HG03159 (cell line): ENCODE measurements at regions not wholly inside any gene's neighbourhood (a gene's known extent, or its start where the extent isn't known, plus 50 kb on each side); places are given as distances from the start of the nearest gene placed in this dataset.
"Not testable (repeated sequence)": the region's sequence is repeated elsewhere in the genome, so short reads cannot be mapped to it uniquely, and the experiment has no call there.

Experiments
- ATAC-seq: cut with Tn5 transposase; IDR thresholded peaks from one replicate; pipeline ENCODE4 v1.9.1; 2021; ENCODE audit warnings: mild to moderate bottlenecking, moderate library complexity; ENCODE audit not compliant: unreplicated experiment

DNA sequence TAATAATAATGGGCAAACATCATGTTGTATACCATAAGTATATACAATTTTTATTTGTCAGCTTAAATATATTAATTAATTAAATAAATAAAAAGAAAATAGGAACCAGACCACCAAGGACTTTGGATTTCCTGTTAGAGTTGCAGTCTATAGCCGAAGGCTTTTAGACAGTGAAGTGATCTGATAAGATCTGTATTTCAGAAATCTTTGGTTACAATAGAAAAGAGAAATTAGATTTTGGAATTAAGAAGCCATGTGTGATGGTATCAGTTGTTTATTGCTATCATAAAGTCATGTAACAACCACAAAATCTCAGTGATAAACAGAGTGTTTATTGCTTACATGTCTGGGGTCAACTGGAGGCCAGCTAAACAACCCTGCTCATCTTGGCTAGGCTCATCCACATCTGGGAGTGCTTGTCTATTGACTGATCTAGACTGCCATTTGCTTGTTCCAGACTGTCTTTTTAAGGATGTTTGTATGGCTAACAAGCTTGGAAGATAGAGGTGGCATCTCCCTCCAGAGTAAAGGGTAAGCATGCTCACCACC, 142.1 kb upstream of the USP9X start:
- no peak for ATAC-seq

DNA sequence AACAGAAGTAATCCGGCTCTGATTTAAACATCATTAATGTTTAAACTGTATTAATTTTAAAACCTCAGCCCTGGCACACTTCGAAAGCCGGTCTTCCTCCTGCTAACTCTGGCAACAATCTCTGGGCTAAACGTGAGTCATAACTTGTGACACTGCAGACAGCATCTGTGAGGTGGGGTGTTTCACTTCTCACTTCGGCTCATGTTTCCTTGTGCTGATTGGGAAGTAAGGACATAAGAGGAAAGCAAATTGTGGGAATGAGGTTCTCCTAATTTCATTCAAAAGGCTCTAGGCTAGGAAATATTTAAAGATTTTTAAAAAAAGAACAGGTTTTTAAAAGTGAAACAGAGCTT, 139.9 kb upstream of the USP9X start:
- no peak for ATAC-seq

DNA sequence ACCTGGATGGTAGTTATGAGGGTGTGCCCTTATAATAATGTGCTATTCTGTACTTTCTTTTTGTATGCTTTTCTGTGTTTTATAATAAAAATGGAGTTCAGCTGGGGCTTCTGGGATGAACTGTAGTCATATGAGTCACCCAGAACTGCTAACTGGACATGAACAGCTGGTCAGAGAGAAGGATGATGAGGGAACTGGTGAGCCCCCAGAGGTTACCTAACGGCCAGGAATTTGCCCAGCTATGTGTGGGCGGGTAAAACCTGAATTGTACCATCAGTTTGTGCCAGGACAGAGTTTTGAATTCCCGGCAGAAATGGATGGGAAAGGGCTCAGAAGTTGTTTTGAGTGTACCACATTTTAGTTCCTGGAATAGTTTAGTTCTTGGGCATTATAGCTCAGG, 138.0 kb upstream of the USP9X start:
- no peak for ATAC-seq

DNA sequence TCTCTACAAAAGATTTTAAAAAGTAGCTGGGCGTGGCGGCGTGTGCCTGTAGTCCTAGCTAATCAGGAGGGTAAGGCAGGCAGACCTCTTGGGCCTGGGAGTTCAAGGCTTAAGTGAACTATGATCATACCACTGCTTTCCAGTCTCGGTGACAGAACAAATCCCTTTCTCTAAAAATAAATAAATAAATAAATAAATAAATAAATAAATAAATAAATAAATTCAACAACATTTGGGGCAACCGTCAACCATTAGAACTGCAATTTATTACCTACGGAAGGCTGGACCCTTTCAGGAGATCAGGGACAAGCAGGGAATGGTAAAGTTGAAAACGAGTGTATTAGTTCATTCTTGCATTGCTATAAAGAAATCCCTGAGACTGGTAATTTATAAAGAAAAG, 136.2 kb upstream of the USP9X start:
- ATAC-seq, result no peak

DNA sequence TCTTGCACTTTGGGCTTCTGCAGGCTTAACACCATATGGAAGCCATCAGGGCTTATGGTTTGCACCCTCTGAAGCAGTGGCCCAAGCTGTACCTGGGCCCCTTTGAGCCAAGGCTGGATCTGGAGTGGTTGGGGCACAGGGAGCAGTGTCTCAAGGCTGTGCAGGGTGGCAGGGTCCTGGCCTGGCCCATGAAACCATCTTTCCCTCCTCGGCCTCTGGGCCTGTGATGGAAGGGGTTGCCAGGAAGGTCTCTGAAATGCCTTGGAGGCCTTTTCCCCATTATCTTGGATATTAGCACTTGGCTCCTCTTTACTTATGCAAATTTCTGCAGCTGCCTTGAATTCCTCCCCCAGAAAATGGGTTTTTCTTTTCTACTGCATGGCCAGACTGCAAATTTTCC, 134.7 kb upstream of the USP9X start:
- ATAC-seq, result no peak

DNA sequence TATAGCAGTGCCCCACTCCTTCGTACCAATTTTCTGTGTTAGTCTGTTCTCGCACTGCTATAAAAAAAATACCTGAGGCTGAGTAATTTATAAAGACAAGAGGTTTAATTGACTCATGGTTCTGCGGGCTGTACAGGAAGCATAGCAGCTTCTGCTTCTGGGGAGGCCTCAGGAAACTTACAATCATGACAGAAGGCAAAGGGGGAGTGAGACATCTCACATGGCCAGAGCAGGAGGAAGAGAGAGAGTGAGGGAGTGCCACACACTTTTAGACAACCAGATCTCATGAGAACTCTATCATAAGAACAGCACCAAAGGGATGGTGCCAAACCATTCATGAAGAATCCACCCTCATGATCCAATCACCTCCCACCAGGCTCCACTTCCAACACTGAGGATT, 133.8 kb upstream of the USP9X start:
- ATAC-seq, result not testable (repeated sequence)

DNA sequence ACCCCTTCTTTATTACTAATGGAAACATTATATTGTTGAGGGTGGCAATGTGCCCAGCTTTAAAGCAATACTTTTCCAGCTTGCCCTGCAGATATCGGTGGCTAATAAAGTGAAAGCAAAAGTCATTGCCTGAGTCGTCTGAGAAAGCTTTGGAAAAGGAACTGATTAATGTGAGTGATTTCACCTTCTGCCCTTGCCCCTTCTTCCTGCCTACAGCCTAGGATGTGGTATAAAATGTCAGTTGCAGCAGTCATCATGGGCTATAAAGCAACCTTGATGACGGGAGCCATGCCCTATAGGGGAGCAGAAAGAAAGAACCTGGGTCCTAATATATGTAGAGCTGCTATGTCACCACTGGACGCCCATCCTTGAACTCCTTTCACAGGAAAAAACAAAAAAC, 132.4 kb upstream of the USP9X start:
- no peak for ATAC-seq

DNA sequence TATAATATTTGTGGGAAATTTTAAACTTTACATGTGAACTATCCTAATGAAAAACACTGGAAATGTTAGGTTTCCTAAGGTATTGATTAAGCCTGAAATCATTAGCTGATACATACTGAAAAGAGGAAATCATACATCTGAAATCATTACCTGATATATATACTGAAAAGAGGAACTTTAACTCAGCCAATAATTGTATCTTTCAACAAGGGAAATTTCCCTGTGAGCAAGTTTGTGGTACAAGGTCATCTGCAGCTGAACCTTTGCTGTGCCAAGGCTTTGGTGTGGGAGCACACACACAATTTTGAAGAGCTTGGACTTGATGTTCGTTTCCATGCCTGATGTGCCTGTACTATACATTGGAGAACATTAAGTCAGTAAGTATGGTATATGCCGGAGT, 131.9 kb upstream of the USP9X start:
- peak; percentile 64 for ATAC-seq

DNA sequence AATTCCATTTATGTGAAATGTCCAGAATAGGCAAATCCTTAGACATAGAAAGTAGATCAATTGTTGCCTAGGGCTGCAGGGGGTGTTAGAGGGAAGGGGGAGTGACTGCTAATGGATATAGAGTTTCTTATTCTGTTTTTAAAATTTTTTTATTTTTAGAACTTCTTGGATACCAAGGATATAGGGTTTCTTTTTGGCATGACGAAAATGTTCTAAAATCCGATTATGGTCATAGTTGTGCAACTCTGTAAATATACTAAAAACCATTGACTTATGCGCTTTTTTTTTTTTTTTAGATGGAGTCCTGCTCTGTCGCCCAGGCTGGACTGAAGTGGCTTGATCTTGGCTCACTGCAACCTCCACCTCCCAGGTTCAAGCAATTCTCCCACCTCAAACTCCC, 125.2 kb upstream of the USP9X start:
- ATAC-seq, result no peak

DNA sequence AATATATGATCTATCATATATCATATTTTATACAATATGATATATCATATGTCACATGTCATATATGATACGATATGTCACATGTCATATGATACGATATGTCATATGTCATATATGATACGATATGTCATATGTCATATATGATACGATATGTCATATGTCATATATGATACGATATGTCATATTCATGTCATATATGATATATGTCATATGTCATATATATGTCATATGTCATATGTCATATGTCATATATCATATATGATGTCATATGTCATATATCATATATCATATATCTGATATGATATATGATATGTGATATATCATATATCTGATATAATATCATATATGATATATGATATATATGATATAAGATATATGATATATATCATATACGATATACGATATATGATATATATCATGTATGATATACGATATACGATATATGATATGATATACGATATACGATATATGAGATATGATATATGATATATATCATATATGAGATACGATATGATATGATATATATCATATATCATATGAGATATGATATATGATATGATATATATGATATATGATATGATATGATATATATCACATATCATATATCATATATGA, 122.3 kb upstream of the USP9X start:
- ATAC-seq, result no peak

DNA sequence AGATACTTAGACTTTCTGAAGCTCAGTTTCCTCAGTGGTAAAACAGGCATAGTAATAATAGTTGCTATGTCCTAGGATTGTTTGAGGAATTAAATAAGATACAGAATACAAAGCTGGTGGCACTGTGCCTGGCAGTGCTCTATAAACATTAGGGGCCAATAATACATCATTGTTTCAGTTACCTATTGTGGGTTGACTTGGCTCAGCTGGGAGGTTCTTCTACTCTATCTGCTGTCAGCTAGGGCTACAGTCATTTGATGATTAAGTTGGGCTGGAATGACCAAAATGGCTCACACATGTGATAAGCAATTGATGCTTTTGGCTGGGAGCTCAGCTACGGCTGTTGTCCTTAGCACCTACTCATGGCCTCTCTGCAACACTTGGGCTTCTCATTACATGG, 121.2 kb upstream of the USP9X start:
- no peak for ATAC-seq

DNA sequence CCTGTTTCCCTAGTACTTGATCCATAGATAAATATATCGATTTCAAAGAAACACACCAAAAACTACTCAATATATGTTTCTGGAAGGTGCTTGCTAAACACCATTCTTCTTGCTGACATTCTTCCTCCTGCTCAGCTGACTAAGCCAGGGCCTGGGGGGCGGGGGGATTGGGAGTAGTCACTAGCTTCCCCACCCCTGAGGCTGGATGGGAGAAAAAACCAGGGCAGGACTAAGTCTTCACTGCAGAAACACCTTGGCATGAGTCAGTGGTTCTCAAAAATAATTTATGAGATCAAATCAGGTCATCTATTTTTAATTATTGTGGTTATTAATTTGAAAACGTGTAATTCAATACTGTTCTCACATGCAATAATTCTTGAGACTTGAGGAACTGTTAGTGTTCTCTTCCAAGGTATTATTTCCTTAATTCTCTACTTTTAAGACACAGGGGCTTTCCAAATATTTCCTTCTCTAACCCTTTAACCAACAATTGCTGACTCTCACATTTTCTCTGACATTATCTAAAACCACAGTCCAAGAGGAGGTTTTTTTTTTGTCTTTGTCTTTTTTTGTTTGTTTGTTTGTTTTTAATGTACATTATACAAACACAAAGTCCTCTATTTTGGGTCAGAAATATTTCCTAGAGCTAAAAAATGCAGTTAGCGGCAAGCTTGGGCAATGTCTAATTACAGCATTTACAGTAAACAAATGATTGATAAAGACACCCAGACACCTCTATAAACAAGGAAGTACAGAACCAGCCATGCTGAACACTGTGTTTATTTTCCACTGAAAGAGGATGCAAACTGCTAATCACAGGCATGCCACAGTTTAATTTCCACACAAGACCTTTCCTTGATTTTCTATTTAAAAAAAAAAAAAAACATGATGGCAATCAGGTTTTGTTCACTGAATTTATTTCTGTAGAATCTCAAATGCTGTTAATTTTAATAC, 120.3 kb upstream of the USP9X start:
- ATAC-seq, result no peak

DNA sequence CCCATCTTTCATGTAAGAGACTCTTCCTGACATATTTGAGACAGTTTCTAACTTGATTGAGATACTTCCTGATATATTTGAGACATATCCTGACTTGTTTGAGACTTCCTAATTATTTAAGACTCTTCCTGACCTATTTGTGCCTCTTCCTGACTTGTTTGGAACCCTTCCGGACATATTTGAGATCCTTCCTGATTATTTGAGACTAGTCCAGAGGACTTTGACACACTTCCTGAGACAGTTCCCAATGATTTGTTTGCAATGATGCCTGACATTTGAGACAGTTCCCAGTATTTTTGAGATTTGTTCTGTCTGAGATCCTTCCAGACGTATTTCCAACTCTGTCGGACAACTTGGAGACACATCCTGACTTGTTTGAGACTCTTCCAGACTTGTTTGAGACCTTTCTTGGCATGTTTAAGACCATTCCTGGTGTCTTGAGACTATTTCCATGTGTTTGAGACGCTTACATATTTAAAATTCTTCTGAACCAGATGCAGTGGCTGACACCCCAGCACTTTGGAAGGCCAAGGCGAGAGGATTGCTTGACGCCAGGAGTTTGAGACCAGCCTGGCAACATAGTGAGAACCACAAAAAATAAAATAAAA, 118.9 kb upstream of the USP9X start:
- no peak for ATAC-seq

DNA sequence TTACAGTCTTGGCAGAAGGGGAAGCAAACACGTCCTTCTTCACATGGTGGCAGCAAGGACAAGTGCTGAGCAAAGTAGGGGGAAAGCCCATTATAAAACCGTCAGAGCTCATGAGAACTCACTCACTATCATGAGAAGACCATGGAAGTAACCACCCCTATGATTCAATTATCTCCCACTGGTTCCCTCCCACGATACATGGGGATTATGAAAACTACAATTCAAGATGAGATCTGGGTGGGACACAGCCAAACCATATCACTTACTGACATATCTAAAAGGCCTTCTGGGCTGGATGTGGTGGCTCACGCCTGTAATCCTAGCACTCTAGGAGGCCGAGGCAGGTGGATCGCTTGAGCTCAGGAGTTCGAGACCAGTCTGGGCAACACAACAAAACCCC, 117.1 kb upstream of the USP9X start:
- ATAC-seq, result no peak

DNA sequence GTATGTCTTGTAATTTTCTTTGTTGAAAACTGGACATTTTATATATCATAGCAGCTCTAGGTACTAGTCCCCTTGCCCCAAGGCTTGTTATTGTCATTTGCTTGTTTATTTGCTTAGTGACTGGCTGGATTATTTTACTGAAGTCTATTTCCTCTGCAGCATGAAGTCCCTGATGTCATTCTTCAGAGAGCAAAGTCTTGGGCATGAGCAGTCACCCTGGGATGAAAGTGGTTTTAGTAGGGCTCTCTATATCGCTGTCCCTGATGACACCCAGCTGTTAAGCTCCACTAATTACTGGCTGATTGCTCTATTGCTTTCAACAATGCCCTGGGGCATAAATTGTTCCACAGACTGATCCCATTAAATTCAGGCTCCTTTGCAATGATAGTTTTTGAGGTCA, 113.5 kb upstream of the USP9X start:
- no peak for ATAC-seq

DNA sequence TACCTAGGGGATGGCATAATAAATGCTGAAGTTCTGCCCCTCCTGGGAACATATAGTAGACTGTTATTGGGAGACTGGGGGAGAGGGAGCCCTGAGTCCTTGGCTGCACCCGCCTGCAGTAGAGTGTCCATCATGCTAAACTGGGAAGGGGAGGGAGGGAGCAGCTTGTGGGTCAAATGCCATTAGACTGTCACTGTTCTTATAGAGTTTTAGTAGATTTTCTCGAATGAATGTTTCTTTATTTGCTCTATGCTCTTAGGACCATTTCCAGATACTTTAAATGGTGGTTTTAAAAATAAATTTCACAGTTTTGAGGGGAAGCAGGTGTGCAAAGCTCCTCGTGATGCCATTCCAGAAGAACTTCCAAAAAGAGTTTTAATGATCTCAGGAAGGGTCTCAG, 111.6 kb upstream of the USP9X start:
- ATAC-seq, result no peak

DNA sequence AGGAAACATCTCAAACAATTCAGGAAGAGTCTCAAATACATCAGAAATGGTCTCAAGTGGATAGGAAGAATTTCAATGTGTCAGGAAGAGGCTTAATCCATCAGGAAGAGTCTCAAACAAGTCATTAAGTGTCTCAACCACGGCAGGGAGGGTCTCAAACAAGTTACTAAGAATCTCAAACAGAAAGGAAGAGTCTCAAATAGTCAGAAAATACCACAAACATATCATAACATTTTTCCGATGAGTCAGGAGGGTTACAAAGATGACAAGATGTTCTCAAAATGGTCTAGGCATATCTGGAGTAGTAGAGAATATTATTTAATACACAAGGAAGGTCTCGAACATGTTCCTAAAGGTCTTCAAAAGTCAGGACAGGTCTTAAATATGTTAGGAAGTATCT, 109.3 kb upstream of the USP9X start:
- no peak for ATAC-seq

DNA sequence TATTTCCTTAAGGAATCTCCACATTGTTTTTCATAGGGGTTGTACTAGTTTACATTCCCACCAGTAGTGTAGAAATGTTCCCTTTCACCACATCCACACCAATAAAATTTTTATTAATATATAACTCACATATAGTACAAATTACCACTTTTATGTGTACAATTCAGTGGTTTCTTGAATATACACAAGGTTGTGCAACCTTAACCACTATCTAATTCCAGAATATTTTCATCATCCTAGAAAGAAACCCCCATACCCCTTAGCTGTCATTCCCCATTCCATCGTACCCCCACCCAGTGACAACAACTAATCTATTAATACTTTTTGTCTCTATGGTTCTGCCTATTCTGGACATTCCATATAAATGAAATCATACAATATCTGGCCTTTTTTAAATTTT, 108.3 kb upstream of the USP9X start:
- no peak for ATAC-seq

DNA sequence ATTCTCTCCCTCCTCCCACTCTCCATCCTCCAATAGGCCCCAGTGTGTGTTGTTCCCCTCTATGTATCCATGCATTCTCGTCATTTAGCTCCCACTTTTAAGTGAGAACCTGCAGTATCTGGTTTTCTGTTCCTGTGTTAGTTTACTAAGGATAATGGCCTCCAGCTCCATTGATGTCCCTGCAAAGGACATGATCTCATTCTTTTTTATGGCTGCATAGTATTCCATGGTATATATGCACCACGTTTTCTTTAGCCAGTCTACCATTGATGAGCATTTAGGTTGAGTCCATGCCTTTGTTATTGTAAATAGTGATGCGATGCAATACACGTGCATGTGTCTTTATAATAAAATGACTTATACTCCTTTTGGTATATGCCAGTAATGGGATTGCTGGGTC, 100.3 kb upstream of the USP9X start:
- ATAC-seq, result no peak

DNA sequence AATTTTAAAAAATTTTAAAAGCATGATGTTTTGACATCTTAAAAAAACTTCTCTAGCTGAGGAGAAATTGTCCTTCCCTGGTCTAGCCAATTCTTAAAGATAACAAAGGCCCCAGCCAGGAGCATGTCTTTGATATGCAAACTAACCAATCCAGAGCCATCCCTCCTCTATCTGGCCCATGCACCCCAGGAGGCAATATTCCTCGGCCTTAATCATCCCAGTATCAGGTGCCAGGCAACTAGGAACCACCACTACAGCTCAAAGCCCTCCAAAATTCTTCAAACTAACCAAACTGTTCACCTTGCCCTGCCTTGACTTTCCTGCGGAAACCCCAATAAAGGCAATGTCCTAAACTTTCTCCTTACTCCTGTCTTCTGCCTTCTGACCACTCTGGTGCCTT, 97.8 kb upstream of the USP9X start:
- no peak for ATAC-seq

DNA sequence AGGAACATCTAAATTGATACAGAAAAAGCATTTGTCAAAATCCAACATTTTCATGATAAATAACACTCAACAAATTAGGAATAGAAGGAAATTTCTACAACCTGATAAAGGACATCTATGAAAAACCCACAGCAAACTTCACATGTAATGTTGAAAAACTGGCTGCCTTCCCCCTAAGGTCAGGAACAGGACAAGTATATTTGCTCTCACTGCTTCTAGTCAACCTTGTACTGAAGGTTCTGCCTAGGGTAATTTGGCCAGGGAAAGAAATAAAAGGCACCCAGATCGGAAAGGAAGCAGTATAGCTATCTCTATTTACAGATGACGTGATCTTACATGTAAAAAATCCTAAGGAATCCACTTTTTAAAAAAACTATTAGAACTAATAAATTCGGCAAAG, 97.1 kb upstream of the USP9X start:
- no peak for ATAC-seq

DNA sequence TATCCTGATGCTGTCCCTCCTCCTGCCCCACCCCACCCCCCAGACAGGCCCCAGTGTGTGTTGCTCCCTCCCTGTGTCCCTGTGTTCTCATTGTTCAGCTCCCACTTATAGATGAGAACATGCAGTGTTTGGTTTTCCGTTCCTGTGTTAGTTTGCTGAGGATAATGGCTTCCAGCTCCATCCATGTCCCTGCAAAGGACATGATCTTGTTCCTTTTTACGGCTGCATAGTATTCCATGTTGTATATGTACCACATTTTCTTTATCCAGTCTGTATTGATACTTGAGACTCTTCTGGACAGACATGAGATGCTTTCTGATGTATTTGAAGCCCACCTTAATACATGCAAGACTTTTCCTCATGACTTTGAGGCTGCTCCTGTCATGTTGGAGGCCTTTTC, 91.8 kb upstream of the USP9X start:
- not testable (repeated sequence) for ATAC-seq
